PC-3 (cell line): ENCODE measurements at regions not wholly inside any gene's neighbourhood (a gene's known extent, or its start where the extent isn't known, plus 50 kb on each side); places are given as distances from the start of the nearest gene placed in this dataset.

Experiments
- CTCF ChIP-seq: fragments of 300-600 bp; sonication (generic); conservative IDR thresholded peaks from 2 replicates; pipeline ENCODE4 v1.5.1; 2017; ENCODE audit warnings: antibody characterized with exemption, low read depth, mild to moderate bottlenecking, low read length
- EZH2 ChIP-seq: fragments of 300-600 bp; sonication (generic); IDR thresholded peaks from one replicate; pipeline ENCODE4 v1.6.1; 2017; ENCODE audit warnings: antibody characterized with exemption, mild to moderate bottlenecking, low read length; ENCODE audit not compliant: unreplicated experiment
- EZH2phosphoT487 ChIP-seq: fragments of 300-600 bp; sonication (generic); IDR thresholded peaks from 2 replicates; pipeline ENCODE4 v1.6.1; 2018; ENCODE audit warnings: mild to moderate bottlenecking, antibody characterized with exemption, low read length, borderline replicate concordance

- TF ChIP-seq CTCF (no peak), EZH2 (no peak), EZH2phosphoT487 (no peak)
Measured at GRCh38 chr1:194069831-194070218, 883.4 kb upstream of the B3GALT2 start.
